ENCODE measurements at regions not wholly inside any gene's neighbourhood (a gene's known extent, or its start where the extent isn't known, plus 50 kb on each side); places are given as distances from the start of the nearest gene placed in this dataset.

DNA sequence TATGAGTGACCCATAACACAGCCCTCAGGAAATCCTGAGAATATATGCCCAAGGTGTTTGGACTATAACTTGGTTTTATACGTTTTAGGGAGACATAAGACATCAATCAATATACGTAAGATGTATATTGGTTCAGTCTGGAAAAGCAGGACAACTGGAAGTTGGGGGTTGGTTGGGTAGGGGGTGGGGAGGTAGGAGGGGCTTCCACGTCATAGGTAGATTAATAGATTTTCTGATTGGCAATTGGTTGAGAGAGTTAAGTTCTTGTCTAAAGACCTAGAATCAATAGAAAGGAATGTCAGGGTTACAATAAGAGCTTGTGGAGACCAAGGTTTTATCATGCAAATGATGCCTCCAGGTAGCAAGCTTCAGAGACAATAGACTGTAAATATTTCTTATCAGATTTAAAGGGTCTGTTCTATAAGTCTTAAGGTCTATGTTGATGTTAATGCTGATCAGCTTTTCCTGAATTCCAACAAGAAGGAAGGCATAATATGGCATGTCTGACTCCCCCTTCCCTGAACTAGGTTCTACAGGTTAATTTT, 2267.7 kb upstream of the ACO1 start:
- no peak for DNase-seq (ENCODE audit: low read depth)

DNA sequence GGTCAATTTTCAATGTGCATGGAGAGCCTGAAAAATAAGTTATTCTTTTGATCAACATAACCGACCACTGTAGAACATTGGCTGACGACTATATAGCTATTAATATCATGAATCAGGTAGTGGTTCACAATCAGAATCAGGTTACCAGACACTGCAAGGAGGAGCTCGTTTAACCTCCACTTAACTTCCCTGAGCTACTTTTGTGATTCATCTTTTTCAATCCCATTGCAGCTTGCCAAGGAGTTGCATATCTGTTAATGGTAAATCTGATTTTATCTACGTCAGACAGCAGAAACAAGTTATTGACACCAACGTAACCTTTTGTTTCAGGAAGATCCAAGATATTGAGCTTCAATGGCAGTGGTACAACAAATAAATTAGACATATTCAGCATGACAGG, 2263.8 kb upstream of the ACO1 start:
- peak; percentile 0 for DNase-seq (ENCODE audit: low read depth)

DNA sequence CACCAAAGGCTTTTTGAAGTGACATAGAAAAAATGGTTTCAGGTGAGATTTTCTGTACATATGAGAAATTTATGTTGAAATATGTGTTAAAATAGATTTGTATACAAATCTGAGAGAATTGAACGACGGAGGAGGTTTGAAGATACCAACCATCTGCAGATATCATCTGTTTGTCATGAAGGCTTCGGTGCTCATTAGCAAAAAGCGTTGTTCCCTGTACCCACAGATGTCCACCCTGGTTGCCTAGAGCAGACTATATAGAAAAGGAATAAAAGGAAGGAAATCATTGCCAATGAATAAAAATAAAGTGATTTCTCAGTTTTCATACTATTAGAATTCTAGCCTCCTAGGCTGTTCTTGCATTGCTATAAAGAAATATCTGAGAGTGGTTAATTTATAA, 2262.8 kb upstream of the ACO1 start:
- no peak for DNase-seq (ENCODE audit: low read depth)

DNA sequence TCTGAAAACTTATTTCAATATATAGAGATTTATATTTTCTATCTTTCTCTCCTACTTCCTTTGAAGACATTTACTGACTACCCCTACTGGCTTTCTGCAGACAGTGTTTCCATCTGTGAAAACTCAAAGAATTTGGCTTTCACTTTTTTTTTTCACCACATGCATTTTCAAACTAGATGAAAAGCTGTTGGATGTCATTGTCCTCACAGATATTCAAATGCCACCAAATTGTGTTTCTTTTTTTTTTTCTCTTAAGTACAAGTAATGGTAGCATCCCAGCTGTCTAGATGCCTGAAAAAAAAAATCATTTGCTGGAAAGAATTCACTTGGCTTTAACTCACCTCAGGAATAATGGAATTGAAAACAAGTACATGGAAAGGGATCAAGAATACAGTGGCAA, 2258.6 kb upstream of the ACO1 start:
- DNase-seq (ENCODE audit: low read depth) = no peak

DNA sequence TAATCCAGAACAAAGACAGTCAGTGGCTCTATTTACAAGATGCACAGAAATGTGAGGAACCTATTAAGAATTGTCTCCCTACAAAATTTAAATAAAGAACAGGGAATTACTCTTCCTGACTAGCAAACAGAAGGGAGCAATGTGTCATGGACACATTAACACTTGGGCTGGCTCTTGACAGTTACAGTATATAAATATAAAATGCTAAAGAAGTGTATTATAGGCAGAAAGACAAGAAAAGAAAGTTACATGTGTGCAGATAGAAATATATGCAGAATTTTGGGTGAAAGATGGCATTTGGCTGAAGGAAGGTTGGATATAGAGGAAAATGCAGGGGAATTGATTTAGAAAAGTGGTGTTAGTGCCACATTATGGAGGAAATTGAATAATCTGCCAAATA, 2257.1 kb upstream of the ACO1 start:
- no peak for DNase-seq (ENCODE audit: low read depth)

DNA sequence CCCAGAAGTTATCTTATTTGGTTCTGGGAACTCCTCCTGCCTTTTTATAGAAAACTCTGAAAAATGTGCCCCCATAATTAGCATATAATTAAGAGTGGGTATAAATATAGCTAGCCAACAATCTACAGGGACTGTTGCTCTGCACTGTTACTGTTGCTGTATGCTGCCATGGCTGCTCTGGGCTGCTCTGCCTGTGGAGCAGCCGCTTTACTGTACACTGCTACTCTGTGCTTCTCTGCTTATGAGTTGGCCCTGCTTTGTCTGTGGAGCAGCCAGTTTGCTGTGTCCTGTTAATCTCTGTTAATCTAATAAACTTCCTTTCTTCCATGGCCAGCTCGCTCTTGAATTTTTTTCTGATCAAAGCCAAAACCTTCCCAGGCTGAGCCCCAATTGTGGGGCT, 2244.0 kb upstream of the ACO1 start:
- DNase-seq (ENCODE audit: low read depth) = no peak

DNA sequence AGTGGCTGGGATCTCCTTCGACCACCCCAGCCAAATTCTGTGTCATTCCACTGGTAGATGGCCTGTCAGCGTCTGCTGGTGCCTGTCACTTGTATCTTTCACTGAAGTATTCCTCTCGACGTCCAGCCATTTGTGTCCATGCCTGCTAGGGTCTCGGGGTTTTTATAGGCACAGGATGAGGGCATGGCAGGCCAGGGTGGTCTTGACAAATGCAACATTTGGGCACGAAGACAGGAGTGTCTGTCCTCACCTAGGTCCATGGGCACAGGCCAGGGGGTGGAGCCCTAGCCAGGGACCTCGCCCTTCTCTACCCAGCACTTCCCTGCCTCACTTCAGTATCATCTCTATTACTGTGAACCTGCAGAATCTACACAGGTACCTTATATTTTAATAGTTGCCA, 2223.9 kb upstream of the ACO1 start:
- DNase-seq (ENCODE audit: low read depth) = no peak

DNA sequence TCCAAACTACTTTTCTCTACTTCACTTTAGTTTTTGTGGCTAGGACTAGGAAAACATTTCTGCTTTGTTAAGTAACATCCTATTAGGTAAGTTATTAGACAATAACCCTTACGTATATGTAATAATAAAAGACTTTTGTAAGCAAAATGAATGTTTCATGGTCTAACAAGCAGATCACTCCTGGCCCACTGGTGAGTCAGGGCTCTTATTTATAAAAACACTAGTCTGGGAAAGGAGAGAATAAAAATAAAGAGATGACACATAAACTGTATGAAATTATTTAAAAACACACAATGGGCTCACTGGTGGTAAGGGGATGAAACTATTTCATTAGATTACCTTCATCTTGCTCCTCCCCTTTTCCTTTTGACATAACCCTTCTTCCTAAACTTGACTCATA, 2212.2 kb upstream of the ACO1 start:
- peak; percentile 35 for DNase-seq (ENCODE audit: low read depth)

DNA sequence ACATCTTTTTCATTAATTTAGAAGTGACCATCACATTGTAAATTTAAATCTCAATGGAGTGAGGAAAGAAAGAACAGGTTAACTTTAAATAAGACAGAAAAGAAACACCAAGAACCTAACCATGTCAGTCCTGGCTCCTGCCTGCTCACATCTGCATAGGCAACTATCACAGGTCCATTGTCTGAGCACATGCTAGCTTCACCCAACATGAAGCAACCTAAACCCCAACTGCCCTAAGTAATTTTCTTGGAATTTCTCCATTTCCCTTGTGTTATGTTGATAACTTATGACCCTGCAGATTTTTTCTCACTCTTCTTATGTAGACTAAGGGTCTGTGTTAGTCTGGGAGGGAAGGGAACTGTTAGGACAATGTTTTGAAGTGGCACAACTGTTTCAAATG, 2205.8 kb upstream of the ACO1 start:
- DNase-seq (ENCODE audit: low read depth) = no peak

DNA sequence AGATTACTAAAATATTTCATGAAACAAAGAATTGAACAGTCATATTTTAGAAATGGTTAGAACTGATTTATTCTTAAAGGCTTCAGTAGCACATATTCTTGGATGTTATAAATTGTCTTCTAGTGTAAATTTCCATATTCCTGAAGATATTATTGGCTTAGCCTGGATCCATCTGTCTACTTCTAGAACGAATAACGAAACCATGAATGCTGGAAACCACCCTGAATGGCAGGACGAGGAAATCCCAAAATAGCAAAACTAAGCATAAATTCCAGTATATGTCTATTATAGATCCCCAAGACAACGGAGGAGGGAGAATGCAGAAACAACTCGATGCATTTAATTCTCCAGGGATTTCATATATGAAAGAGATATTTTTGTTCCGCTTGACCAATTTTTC, 2191.0 kb upstream of the ACO1 start:
- DNase-seq (ENCODE audit: low read depth) = no peak

DNA sequence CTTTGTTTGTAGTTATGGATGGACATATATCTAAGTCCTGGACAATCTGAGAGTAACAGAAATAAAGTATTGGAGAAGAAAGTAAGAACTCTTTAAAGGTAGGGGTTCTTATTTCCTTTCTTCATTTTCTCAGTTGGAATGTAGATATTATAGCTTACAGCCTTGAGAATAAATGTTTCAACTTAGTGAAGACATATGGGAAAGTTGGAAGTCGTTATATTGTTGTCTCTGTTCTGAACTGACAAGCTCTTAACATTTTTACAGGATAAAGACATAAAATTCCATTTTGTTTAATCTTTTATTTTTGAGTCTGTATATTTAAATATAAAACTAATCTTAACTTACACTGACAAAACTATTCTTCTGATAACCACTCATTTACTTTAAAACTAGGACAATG, 2187.5 kb upstream of the ACO1 start:
- DNase-seq (ENCODE audit: low read depth) = no peak

DNA sequence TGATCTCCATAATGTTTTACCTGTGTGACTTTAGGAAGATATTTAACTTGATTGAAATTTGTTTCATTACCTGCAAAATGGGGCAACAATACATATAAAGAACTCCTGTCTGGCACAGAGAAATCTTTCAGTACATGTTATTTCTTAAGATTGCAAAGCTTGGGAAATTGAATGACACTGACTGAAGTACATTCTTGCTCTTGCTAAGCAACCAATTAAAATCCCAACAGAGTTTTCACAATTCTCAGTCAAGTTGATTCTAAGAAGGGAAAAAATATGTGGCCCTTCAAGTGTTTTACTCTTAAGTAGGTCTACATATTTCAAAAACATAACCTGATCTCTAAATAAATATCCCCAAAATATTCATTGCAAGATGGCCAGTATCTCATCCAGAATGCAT, 2187.0 kb upstream of the ACO1 start:
- DNase-seq (ENCODE audit: low read depth) = no peak

DNA sequence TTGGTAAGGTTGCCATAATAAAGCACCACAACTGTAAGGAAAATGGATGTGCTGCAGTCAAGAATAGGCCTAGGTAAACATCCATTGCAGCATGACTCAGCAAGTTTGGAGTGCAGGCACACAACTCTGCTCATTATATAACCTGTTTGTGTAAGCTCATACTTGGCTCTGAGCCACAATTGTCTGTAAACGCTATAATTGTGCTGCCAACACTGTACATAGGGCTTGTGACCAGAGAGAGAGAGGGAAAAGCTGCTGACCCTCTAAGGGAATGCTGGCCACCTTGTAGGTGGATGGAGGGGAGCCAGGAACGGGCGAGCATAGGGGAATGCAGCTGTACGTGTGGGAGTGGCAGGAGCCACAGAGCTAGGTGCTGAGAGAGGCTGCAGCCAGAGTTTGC, 2186.5 kb upstream of the ACO1 start:
- no peak for DNase-seq (ENCODE audit: low read depth)

DNA sequence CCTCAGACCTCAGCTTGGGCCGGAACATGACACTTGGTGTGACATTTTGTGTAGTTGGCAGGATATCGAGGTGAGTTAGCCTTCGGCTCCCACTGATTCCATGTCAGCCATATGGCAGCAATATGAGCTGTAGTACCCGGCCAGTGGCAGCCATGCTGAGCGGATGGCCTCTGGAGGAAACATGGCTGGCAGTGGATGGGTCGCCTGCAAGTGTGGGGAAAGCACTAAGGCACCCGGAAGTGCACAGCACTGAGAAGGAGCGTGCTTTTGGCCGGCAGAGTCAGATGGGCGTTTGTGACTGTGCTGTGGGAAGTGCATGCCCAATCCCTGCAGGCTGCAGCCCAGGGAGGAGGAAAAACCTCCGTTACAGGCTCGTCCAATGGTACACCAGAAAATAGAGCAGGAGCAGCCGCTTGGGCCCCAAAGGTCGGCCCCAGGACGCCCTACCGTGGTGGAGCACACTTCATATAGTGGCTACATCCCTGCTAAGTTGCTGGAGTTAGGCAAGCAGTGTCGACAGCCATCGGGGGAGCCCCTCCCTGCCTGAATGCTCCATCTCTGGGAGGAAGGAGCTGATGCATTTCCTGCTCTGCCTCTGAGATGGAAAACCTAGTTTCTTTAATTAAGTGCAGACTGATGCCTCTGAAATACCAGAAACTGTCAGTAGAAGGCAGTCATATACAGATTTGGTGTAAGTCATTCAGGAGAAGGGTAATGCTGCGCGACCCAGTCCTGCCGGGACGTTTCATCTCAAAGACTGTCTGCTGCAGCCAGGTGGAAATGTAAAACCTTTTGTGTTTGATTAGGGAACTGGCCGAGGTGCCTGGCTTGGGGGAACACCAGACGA, 2185.8 kb upstream of the ACO1 start:
- DNase-seq (ENCODE audit: low read depth) = no peak

DNA sequence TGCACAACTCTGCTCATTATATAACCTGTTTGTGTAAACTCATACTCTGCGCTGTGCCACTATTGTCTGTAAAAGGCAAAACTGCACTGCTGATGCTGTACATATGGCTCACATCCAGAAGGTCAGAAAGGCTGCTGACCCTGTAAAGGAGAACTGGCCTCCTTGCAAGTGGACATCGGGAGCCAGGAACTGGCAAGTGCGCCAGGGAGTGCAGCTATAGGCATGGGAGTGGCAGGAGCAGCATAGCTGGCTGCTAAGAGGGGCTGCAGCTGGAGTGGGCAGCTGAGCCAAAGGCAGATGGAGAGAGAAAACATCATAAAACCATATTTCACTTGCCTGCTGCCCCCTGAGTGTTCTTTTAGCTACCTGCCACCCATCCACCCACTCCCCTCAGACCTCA, 2183.4 kb upstream of the ACO1 start:
- no peak for DNase-seq (ENCODE audit: low read depth)

DNA sequence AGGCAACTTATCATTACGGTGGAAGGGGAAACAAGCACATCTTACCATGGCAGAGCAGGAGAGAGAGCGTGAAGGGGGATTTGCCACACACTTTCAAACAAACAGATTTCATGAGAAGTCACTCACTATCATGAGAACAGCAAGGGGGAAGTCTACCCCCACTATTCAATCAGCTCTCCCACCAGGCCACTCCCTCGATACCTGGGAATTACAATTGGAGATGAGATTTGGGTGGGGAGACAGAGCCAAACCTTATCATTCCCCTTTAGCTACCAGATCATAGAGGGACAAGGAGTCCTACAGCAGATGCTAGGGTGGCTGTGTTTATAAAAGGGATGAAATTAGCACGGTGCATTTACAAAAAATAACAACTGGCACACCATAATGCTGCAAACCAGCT, 2149.4 kb upstream of the ACO1 start:
- DNase-seq (ENCODE audit: low read depth) = no peak

DNA sequence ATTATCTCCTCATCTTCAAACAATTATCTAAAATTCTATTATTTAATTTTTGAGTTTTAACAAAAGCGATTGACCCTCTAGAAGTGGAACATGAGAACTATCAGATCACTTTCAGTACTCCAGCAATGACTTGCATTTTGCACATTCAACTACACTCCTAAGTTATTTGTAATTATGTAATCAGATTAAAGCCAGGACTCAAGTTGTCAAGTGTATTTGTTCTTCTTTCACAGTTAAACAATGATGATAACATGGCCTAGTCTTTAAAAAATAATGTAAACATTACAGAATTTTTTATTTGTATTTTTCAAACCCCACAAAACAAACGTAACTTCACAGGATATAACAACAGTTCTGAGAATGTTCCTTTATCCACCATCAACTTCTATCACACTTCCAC, 2148.9 kb upstream of the ACO1 start:
- no peak for DNase-seq (ENCODE audit: low read depth)

DNA sequence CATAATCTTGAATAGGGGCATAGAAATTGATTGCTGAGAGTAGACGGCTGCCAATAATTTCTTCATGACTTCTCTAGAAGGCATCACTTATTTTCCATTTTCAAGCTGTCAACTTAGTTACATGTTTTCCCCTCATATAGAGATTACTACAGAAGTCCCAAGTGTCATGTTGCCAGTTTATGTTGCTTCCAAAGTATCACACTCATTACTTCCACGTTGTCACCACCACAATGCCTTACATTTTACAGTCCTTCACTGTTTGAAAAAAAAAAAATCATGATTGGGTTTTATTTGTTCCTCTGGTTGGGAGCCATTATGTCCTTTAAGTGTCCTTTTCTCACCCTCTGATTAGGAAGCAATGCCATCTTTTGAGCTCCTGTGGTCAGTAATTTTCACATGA, 2144.6 kb upstream of the ACO1 start:
- DNase-seq (ENCODE audit: low read depth) = no peak

DNA sequence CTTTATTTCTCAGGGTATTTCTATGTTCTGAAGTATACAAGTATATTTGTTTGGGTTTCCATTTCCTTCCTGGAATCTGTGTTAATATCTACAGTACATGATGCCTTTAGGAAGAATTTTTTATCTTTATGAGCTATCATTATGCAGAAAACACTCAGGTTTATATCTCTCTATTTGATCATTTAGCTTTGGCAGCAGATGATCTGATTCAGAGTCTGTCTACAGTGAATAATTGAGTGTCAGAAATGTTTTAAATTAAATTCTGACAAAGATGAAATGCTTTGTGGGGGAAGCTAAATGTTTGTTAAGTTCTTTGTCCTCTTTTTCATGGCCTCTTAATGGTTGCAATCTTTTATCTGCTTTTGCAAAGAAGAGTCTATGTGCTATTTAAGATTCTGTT, 2141.0 kb upstream of the ACO1 start:
- no peak for DNase-seq (ENCODE audit: low read depth)

DNA sequence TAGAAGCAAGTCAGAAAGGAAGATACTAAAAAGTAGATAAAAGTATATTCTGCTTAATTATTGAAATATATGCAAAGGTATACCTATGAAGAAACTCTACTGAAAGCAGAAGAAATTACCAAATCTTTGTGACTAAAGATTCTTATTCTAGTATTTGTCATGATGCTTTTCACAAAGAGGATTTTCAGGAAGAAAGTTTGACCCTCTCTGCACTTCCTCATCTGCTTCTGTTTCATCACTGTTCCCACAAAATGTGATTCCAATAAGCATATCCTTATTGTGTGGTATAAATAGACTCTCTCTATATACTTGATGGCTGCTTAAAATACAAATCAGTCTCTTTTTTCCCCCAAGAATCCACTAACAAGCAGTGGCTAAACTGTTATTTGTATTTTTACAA, 2139.6 kb upstream of the ACO1 start:
- no peak for DNase-seq (ENCODE audit: low read depth)

DNA sequence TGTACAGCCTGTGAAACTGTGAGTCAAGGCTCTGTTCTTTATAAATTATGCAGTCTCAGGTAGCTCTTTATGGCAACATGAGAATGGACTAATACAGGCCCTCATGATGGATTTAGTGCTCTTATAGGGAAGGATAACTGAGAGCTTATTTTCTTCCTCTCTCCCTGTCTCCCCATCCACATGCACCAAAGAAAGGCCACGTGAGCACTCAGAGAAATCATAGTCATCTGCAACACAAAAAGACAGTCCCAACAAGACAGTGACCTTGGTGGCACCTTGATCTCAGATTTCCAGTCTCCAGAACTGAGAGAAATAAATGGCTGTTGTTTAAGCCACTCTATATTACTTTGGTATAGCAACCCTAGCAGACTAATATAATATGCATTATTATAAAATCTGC, 2133.6 kb upstream of the ACO1 start:
- DNase-seq (ENCODE audit: low read depth) = no peak

DNA sequence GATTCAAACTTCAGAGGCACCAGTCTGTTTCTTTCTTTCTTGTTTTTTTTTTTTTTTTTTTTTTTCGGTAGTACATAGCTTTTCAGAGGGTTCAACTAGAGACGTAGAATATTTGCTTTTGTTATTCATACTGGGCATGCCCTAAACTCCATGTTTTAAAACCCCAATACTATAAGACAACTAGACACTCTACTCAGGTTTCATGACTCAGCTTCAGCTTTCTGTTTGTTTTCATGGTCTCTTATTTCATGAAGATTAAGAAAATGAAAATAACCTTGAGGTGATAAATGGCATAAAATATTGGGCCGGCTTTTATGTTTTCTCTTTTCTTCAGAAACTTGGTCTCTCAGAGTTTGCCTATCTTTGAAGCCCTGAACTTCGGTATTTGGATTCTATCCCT, 2126.3 kb upstream of the ACO1 start:
- DNase-seq (ENCODE audit: low read depth) = no peak

DNA sequence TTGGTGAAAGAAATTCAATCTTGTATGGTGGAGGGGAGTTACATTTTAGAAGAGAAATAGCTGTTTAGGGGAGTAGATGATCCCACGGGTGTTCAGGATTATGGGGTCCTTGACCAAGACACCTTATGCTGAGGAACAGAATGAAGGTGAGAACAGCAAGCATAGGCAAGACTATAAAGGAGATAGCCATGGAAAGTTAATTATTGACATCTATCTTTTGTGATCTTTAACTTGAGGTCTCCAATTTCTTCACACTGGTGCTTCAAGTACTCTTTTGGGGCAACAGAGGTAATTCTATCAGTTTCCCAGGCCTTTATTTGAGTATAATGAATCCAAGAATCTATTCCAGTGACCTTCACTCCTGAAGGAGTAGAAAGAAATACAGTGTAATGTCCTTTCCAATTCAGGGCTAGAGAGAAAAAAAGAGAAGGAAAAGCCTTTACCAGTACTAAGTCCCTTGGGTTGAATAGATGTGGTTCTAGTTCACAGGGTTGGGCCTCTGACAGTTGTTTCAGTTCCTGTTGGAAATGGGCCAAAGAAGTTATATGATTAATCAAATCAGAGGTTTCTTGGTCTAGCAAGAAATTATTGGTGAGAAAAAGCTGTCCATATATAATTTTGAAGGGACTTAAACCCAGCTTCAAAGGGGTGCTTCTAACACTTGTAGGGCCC, 2104.1 kb upstream of the ACO1 start:
- DNase-seq (ENCODE audit: low read depth) = no peak

DNA sequence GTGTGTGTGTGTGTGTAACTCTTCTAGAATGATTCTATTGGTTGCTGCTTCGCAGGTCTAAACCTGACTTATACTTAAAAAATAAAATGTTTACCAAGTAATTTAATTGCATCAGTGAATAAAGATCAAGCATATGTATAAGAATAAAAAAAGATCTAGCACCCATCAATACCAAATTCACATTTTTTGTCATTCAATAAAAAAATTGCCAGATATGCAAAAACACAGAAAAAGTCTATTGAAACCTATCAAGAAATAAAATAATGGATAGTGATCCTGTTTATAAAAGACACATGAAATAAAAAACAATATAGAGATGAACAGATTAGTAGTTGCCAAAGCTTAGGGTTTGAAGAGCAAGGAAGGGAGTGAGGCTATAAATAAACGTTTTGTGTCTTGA, 2095.0 kb upstream of the ACO1 start:
- no peak for DNase-seq (ENCODE audit: low read depth)

All from renal cortical epithelial cell (primary cell).